HT1080 (cell line): ENCODE measurements at regions not wholly inside any gene's neighbourhood (a gene's known extent, or its start where the extent isn't known, plus 50 kb on each side); places are given as distances from the start of the nearest gene placed in this dataset.
A peak's percentile ranks its signal among the peaks of the same experiment; 100 is the strongest.

Experiments used
- DNase-seq: peaks from one replicate; pipeline ENCODE4 v3.0.0-alpha.2; 2015; ENCODE audit warnings: low read depth

DNA sequence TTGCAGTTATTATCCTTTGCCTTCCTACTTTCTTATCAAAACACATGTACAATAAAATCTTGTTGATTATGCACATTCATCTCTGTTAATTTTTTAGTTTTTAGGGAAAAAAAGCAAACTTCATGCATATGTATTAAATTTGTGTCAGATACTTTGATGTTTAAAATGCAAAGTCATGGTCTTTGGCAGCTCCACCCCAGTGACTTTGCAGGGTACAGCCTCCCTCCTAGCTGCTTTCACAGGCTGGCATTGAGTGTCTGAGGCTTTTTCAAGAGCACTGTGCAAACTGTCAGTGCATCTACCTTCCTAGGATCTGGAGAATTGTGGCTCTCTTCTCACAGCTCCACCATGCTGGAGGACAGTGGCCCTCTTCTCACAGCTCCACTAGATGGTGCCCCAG is 1988.1 kb upstream of the PCDH20 start:
- DNase-seq = no peak

DNA sequence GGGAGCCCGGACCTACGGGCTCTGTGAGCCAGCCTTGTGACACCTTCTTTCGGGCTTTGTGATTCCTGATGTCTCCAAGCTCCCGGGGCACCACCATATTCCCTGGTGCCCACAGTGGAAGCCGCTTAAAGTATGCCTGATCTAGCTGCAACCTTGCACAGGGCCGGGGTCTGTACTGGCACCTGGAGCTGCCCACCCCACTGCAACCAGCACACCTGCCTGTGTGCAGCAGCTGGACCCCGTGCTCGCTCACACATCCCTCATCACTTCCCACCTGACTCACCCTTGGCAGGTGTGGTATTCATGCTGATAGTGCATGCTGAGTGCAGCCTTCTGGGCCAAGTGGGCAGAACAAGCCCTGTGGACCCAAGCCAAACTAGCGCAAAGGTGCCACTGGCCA is 1981.1 kb upstream of the PCDH20 start:
- DNase-seq = no peak

DNA sequence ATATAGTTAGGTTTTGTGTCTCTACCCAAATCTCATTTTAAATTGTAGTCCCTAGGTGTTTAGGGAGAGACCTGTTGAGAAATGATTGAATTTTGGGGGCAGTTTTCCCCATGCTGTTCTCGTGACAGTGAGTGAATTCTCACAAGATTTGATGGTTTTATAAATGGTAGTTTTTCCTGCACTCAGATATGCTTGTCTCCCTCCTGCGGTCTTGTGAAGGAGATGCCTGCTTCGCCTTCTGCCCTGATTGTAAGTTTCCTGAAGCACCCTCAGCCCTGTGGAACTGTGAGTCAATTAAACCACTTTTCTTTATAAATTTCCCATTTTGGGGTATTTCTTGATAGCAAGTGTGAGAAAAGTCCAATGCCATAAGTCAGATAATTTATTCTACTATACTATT is 1977.5 kb upstream of the PCDH20 start:
- no peak for DNase-seq

DNA sequence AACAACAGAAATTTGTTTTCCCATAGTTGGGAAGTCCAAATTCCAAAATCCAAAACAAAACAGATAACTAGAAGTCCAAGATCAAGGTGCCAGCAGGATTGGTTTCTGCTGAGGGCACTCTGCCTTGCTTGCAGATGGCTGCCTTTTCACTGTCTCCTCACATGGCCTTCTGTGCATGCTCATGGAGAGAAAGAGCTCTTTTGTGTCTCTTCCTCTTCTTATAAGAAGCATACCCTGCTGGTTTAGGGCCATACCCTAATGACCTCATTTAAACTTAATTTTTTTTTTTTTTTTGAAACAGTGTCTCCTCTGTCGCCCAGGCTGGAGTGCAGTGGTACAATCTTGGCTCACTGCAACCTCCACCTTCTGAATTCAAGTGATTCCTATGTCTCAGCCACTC is 1974.1 kb upstream of the PCDH20 start:
- DNase-seq = no peak

DNA sequence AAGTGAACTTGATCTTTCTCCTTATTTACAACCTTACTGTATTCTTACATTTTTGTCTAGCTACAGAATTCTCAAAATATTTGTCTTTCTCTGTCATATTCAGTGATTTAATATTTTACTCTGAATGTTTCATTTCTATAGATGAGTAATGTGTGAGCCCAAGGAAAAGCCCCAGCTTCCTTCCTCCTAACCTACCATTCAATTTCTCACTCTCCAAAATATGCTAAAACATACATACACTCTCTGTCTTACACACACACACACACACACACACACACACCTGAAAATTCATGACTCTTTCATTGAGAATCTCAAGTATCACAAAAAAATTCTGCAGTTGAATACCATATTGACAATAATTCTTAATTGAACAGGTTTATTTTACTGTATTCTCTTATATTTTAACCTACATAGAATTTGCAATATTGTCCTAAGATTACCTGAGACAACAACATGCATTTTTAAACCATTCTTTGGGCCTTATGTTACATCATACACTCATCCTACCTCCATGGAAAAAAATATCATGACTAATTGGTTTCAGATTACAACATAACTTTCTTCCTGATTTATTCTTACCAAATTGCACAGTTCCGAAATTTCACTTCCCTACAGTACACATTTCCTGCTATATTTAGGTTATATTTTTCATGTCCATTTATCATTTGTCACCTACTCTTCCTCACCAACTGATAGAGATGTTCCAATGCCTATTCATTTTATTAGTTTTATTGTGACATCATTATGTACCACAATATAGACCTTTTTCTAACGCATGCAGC is 1965.6 kb upstream of the PCDH20 start:
- DNase-seq = no peak

DNA sequence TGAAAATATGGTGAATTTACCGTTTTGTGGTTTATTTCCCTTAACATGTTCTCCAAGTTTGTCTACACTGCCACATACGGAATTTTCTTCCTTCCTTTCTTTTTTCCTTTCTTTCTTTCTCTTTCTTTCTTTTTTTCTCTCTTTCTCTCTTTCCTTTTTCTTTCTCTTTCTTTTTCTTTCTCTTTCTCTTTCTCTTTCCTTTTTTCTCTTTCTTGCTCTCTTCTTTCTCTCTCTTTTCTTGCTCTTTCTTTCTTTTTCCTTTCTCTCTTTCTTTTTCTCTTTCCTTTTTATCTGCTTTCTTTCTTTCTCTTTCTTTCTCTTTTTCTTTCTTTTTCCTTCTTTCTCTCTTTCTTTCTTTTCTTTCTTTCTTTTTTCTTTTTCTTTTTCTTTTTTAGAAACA is 1962.3 kb upstream of the PCDH20 start:
- no peak for DNase-seq

DNA sequence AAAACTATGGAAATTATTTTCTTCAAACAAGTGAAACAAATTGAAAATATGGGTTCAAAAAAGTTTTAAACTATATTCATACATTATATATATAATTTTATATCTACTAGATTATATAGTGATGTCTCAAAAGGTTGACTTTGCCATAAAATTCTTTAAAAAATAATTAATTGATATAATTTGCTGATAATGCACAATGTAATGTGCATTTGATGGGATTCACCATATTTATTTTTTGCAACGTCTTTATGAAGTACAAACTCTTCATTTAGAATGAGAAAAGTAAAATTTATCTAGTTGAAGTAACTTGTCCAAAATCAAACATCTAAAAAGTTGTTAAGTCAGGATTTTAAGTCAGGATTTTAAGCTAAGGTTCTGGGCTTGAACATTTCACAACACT is 1954.5 kb upstream of the PCDH20 start:
- DNase-seq = no peak

DNA sequence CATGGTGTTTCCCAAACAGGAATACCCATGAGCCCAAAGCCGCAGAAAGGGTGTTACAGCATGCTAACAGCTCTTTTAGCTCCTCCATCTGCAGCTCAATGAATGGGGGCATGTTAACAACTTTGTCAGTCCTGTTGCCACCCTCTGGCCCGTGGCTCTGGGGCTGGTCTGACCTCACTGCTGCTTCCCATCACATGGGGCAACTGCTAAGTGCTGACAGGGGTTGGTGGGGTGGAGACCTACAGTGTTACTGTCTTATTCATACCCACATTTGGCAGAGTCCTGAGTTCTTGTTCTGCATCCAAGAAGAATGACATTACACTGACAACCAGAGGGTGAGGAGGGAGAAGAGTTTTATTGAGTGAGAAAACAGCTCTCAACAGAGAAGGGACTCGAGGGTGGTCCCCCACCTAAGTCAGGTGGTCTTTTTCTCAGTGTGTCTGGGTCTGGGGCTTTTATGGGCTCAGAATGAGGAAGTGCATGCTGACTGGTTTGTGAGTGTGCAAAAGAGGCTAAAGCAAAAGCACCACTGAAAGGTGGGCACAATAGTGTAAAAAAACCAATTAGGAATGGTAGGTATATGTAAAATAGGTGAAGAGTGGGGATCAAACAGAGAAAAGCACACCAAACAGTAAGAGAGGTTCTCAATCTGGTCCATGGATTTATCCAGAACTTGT is 1952.0 kb upstream of the PCDH20 start:
- DNase-seq = no peak

DNA sequence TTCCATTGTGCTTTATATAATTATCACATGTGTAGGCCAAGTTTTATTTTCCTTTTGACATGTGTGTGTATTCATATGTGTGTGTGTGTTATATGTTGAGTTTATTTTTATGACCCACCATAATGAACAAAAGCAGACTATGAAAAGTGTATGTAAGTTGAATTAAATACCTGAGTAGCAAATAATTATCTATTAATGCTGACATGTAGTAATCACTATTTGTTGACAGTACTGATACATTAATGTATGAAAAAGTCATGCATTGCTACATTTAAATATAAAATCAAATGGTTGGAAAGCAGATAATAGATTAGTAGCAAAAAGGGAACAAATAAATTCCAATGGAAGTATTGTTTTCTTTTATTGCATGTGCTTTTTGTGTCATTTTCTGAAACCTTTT is 1948.5 kb upstream of the PCDH20 start:
- no peak for DNase-seq

DNA sequence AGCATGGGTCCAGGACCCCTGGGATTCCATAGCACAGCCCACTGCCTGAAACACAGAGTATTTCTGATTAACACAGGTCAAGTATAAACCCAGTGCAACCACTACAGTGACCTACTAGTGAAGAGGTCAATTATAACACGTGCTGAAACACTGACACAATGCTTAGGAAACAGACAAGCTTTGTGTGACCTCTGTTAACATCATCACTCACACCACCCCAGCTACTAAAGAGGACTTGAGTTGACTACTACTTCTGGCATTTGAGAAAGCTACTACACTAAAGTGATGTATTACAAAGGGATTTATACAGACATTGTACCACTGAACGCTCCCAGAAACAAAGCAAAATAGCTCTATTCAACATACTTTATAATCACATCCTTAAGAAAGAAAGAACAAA is 1935.9 kb upstream of the PCDH20 start:
- DNase-seq = peak; percentile 10

DNA sequence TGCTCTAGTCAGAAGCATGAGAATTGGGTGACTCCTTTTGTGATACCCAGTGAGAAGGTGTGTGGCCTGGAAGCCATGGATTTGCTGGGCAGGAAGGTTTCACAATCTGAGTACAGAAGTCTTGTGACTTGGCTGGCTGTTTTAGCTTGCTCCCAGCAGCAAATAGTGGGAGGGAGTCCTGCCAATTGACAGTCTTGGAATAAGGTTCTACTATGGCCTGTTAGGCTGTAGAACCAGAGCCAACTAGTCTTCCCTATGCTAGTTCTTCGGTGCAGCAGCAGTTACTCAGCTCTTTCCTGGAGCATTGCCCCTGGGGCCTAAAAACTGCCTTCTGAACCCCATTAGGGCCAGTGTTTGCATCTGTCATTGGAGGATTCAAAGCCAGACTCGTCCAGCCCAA is 1935.4 kb upstream of the PCDH20 start:
- DNase-seq = no peak

DNA sequence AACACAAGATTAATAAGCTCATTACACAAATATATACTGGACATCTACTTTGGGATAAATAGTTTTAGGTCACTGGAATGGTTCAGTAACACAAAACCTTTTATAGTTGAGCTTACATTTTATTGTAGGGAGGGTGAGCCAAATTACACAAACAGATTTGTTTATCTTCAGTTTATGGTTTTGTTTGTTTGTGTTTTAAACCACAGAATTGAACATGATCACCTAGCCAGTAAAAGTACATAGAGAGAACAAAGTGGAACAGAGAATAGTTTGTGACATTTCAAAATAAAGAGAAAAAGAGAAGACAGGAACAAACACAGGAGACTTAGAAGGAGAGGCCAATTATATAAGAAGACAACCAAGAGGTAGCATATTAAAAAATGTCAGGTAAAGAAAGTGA is 1930.2 kb upstream of the PCDH20 start:
- DNase-seq = no peak

DNA sequence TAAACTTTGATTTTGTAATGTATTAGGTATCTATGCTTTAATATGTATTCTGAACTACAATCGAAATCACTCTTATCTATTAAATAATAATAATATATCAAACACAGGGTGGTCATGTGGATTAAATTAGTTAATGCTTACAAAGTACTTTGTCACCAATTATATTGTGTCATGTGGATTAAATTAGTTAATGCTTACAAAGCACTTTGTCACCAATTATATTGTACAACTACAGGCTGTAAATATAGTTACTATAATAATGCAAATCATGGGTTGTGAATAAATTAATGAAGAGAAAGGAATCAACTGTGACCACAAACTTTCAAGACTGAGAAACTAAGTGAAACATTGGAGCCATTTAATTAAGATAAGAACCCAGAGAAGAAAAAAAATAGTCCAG is 1929.1 kb upstream of the PCDH20 start:
- no peak for DNase-seq

DNA sequence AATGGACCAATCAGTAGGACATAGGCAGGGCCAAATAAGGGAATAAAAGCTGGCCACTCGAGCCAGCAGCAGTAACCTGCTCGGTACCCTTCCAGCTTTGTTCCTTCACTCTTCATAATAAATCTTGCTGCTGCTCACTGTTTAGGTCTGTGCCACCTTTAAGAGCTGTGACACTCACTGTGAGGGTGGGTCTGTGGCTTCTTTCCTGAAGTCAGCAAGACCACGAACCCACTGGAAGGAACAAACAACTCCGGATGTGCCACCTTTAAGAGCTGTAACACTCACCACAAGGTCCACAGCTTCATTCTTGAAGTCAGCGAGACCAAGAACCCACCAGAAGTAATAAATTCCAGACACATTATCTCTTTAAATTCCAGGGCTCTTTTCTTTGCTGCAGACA is 1922.3 kb upstream of the PCDH20 start:
- DNase-seq = peak; percentile 1

DNA sequence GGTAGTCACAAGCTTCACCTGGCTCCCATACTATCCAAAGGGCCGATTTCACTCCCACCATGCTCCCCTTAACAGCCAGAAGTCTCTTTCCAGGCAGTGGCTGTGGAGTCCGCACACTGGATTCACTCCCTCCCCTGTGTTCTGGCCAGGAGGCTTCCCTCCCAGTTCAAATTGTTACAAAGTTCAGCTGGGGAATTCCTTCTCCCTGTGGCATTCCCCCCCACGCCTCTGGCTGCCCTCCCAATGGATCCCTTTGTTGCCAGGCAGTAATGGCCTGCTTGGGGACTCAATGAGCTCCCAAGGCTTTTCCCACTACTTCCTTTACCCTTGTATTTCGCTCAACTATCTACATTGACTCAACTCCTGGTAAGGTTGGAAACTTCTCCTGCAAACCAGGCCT is 1921.4 kb upstream of the PCDH20 start:
- DNase-seq = no peak

DNA sequence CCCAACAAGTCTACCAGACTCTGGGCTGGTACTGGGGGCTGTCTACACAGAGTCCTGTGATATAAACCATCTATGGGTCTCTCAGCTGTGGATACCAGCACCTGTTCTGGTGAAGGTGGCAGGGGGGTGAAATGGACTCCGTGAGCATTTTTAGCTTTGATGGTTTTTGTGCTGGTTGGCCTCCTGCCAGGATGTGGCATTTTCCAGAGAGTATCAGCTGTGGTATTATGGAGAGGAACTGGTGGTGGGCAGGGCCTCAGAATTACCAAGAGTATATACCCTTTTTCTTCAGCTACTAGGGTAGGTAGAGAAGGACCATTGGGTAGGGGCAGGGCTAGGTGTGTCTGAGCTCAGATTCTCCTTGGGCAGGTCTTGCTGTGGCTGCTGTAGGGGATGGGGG is 1920.9 kb upstream of the PCDH20 start:
- DNase-seq = no peak

DNA sequence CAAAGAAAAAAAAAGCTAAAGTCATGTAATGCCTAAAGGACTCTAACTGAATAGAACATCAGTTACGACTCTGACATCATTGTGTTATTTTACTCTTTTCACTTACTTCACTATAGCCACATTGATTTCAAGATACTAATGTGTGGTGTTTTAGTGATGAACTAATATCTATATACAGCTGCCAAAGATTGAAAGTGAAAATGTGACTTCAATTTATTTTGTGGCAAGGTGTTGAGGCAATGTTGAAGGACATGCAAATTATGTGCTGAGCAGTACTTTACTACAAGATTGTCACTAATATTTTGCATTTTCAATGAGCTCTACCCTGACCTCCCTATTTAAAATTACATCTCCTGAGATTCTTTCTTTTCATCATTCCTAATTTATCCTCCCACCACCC is 1911.9 kb upstream of the PCDH20 start:
- DNase-seq = no peak

DNA sequence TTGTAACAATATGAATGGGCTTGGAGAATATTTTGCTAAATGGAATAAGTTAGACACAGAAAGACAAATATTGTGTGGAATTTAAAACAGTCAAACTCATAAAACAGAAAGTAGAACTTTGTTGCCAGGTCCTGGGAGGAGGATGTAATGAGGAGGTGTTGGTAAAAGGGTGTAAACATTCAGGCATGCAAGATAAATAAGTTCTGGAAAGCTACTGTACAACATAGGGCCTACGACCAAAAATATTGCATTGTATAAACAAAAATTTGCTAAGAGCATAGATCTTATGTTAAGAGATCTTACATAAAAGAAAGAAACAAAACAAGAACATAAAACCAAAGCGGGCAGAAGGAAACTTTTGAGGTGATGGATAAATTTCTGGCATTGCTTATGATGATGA is 1907.8 kb upstream of the PCDH20 start:
- no peak for DNase-seq

DNA sequence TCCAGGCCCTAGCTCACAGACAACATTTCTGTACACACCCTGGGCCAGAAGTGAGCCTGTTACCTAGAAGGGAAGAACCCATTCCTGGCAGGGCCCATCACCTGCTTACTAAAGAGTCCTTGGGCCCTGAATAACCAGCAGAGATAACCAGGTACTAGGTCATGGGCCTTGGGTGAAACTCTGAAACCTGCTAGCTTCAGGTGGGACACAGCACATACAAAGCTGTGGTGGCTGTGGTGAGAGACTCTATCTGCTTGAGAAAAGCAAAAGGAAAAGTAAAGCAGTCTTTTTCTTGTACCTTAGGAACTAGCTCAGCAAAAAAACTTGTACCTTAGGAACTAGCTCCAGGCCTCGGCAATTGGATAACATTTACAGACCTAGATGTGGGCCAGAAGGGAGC is 1895.9 kb upstream of the PCDH20 start:
- DNase-seq = no peak

DNA sequence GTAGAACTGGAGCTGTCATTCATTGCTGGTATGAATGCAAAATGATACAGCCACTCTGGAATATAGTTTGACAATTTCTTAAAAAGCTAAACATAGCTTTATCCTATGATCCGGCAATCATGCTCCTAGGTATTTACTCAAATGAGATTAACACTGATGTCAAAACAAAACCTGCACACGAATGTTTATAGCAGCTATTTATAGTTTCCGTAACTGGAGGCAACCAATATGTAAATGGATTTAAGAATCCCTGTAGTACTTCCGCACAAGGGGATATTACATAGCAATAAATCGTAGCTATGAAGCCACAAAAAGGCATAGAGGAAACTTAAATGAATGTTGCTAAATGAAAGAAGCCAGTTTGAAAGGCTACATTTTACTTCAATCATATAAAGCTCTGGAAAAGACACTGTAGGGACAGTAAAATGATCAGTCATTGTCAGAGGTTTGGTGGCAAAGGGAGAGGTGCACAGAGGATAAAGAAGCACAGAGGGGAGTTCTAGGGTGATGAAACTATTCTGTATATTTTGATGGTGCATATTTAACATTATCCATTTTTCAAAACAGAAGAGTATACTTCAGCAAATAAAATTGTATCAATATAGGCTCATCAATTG is 1893.0 kb upstream of the PCDH20 start:
- no peak for DNase-seq

DNA sequence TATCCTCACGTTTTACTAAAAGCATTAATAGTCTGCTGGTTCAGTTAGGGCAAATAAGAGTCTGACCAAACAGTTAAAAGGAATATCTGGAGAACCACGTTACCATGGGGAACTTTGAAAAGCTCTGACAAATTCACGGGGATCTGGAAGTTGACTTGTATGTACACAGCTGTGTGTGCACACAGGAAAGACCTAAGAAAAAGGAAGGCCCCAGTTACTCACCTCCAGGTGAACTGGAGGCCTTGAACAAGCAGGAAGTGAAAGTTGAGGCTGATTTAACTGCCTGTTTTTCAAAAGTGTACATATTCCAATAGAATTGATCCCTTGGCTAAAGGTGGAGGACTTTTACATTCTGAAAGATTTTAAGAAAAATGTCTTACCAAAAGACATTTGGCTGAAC is 1891.6 kb upstream of the PCDH20 start:
- DNase-seq = peak; percentile 38

DNA sequence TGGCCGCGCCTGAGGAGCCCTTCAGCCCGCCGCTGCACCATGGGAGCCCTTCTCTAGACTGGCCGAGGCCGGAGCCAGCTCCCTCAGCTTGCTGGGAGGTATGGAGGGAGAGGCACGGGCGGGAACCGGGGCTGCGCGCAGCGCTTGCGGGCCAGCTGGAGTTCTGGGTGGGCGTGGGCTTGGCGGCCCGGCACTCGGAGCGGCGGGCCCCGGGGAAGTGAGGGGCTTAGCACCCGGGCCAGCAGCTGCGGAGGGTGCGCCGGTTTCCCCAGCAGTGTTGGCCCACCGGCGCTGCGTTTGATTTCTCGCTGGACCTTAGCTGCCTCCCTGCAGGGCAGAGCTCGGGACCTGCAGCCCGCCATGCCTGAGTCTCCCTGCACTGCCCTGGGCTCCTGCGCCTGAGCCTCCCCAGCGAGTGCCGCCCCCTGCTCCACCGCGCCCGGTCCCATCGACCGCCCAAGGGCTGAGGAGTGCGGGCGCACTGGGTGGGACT is 1890.0 kb upstream of the PCDH20 start:
- no peak for DNase-seq

DNA sequence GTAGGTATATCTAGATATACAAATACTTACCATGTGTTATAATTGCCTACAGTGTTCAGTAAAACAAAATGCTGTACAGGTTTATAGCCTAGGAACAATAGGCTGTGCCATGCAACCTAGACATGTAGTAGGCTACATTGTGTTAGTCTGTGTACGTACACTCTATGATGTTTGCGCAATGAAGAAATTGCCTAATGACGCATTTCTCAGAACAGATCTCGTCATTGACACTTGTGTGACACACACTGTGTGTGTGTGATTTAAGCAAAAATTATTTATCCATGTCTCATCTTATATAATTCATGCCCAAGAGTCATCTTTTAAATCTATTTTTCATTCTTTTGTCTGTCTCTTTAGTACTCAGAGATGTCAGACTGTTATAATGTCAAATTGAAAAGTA is 1888.8 kb upstream of the PCDH20 start:
- no peak for DNase-seq
